ENCODE measurements at regions not wholly inside any gene's neighbourhood (a gene's known extent, or its start where the extent isn't known, plus 50 kb on each side); places are given as distances from the start of the nearest gene placed in this dataset.

DNA sequence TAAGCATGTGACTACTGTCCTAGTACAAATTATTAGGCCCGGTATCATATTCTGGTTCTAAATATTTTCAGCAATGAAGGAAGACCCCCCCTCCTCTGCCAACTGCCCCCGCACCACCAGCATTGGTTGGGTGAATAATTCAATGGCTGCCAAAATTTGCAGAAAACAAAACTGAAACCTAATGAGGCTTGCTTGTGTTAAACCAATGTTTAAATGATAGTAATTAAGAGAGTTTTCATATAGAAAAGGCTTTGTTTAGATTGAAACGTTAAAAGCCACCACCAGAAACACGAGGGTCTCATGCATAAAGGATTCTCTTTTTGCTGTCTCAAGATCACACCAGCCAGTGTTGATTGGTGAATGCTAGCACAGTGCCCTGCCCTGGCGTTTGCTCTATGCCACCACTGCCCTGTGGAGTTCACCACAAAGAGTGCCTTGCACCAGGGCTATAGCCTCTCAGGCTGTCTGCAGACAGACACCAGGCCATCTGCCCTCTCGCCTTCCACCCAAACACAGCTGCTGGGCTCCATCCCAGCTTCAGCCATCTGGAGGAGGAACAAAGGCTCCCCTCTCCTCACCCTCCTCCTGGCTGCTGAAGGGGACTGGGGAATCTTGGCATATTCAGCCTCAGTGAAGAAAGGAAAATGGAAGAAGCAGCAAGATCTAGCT lies 200.3 kb upstream of the PFN2 start:
- CTCF ChIA-PET = no interaction called here
- Histone ChIP-seq H3K9me3 (ENCODE audit: control insufficient read depth in 1 of 2, insufficient read depth in 1 of 2, low read depth in 1 of 2, low read length in 2 of 2) (no peaks in the 10 kb centered on the region), H3K79me2 (ENCODE audit: insufficient read depth, low read length) (no peaks in the 10 kb centered on the region), H2AFZ (ENCODE audit: low read depth, low read length, poor library complexity, severe bottlenecking) (no peak overlapping the region), H3K4me2 (ENCODE audit: low read length) (no peak overlapping the region), H3K27me3 (ENCODE audit: insufficient read depth, low read length) (no peaks in the 10 kb centered on the region), H3K9me2 (ENCODE audit: insufficient read depth) (no peaks in the 10 kb centered on the region), H3K9ac (ENCODE audit: low read length) (no peak overlapping the region), H3K36me3 (ENCODE audit: control insufficient read depth in 1 of 2, insufficient read depth in 2 of 2, low read length in 2 of 2) (no peaks in the 10 kb centered on the region), H4K20me1 (ENCODE audit: insufficient read depth) (no peaks in the 10 kb centered on the region), H3K4me1 (ENCODE audit: control insufficient read depth in 1 of 2, insufficient read depth in 2 of 2, low read length in 2 of 2) (peaks cover 0 to 3% of the 10 kb centered on the region in 2 experiments; a peak in 1 of 4 replicates), H3K4me3 (replicated peaks in 1 of 2; ENCODE audit: low read depth in 1 of 2, low read length in 2 of 2) (no peak overlapping the region), H3K27ac (ENCODE audit: low read depth, low read length) (no peak overlapping the region)
- no peak for ATAC-seq
- DNase-seq (ENCODE audit: low read depth, low spot score) = no peak
- no TSS peak for BruUV-seq (replicated peaks)
- intact Hi-C loops (cut with micrococcal nuclease) = no loop called here
- POLR2A ChIA-PET = no interaction called here
- RAD21 ChIA-PET (ENCODE audit: low non-redundant PET in 1 of 2, low total read pairs in 2 of 2, uncharacterized antibody in 2 of 2, unreplicated experiment in 2 of 2) = no interaction called here
- TF ChIP-seq, protein P1, sequence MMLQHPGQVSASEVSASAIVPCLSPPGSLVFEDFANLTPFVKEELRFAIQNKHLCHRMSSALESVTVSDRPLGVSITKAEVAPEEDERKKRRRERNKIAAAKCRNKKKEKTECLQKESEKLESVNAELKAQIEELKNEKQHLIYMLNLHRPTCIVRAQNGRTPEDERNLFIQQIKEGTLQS (IDR thresholded peaks at IDR 0.05) = no peak
- TF ChIP-seq ZNF274 (IDR thresholded peaks at IDR 0.05; ENCODE audit: low read depth, low read length) = no peak
- no peak for TF ChIP-seq CEBPB (IDR thresholded peaks at IDR 0.05; ENCODE audit: low read depth)
- TF ChIP-seq, protein P2, sequence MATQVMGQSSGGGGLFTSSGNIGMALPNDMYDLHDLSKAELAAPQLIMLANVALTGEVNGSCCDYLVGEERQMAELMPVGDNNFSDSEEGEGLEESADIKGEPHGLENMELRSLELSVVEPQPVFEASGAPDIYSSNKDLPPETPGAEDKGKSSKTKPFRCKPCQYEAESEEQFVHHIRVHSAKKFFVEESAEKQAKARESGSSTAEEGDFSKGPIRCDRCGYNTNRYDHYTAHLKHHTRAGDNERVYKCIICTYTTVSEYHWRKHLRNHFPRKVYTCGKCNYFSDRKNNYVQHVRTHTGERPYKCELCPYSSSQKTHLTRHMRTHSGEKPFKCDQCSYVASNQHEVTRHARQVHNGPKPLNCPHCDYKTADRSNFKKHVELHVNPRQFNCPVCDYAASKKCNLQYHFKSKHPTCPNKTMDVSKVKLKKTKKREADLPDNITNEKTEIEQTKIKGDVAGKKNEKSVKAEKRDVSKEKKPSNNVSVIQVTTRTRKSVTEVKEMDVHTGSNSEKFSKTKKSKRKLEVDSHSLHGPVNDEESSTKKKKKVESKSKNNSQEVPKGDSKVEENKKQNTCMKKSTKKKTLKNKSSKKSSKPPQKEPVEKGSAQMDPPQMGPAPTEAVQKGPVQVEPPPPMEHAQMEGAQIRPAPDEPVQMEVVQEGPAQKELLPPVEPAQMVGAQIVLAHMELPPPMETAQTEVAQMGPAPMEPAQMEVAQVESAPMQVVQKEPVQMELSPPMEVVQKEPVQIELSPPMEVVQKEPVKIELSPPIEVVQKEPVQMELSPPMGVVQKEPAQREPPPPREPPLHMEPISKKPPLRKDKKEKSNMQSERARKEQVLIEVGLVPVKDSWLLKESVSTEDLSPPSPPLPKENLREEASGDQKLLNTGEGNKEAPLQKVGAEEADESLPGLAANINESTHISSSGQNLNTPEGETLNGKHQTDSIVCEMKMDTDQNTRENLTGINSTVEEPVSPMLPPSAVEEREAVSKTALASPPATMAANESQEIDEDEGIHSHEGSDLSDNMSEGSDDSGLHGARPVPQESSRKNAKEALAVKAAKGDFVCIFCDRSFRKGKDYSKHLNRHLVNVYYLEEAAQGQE (IDR thresholded peaks at IDR 0.05; ENCODE audit: low read depth) = no peak
- no peak for TF ChIP-seq POLR2AphosphoS5 (IDR thresholded peaks at IDR 0.05; ENCODE audit: low read depth, low read length)
- TF ChIP-seq YY1 (IDR thresholded peaks at IDR 0.05; ENCODE audit: extremely low read depth, insufficient replicate concordance, low read depth, low read length) = no peak
- TF ChIP-seq, protein P3, sequence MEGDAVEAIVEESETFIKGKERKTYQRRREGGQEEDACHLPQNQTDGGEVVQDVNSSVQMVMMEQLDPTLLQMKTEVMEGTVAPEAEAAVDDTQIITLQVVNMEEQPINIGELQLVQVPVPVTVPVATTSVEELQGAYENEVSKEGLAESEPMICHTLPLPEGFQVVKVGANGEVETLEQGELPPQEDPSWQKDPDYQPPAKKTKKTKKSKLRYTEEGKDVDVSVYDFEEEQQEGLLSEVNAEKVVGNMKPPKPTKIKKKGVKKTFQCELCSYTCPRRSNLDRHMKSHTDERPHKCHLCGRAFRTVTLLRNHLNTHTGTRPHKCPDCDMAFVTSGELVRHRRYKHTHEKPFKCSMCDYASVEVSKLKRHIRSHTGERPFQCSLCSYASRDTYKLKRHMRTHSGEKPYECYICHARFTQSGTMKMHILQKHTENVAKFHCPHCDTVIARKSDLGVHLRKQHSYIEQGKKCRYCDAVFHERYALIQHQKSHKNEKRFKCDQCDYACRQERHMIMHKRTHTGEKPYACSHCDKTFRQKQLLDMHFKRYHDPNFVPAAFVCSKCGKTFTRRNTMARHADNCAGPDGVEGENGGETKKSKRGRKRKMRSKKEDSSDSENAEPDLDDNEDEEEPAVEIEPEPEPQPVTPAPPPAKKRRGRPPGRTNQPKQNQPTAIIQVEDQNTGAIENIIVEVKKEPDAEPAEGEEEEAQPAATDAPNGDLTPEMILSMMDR (IDR thresholded peaks at IDR 0.05 in 2 of 3, conservative IDR thresholded peaks at IDR 0.05 in 1 of 3; ENCODE audit: borderline replicate concordance in 1 of 3, insufficient read depth in 1 of 3, low read depth in 2 of 3, low read length in 2 of 3) = no peak
- no peak for TF ChIP-seq ZFX (IDR thresholded peaks at IDR 0.05)
- no peak for TF ChIP-seq TCF7L2 (IDR thresholded peaks at IDR 0.05; ENCODE audit: borderline replicate concordance, extremely low read depth, insufficient read depth, insufficient read length)
- TF ChIP-seq JUND (IDR thresholded peaks at IDR 0.05) = no peak
- TF ChIP-seq, protein P4, sequence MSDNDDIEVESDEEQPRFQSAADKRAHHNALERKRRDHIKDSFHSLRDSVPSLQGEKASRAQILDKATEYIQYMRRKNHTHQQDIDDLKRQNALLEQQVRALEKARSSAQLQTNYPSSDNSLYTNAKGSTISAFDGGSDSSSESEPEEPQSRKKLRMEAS (IDR thresholded peaks at IDR 0.05) = no peak
- TF ChIP-seq SP1 (IDR thresholded peaks at IDR 0.05; ENCODE audit: low read depth) = no peak
- no peak for TF ChIP-seq EZH2phosphoT487 (IDR thresholded peaks at IDR 0.05; ENCODE audit: borderline replicate concordance)
- no peak for TF ChIP-seq FOSL1 (IDR thresholded peaks at IDR 0.05; ENCODE audit: low read depth)
- TF ChIP-seq RAD21 (IDR thresholded peaks at IDR 0.05; ENCODE audit: low read depth) = no peak
- TF ChIP-seq, protein P5, sequence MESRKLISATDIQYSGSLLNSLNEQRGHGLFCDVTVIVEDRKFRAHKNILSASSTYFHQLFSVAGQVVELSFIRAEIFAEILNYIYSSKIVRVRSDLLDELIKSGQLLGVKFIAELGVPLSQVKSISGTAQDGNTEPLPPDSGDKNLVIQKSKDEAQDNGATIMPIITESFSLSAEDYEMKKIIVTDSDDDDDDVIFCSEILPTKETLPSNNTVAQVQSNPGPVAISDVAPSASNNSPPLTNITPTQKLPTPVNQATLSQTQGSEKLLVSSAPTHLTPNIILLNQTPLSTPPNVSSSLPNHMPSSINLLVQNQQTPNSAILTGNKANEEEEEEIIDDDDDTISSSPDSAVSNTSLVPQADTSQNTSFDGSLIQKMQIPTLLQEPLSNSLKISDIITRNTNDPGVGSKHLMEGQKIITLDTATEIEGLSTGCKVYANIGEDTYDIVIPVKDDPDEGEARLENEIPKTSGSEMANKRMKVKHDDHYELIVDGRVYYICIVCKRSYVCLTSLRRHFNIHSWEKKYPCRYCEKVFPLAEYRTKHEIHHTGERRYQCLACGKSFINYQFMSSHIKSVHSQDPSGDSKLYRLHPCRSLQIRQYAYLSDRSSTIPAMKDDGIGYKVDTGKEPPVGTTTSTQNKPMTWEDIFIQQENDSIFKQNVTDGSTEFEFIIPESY (IDR thresholded peaks at IDR 0.05; ENCODE audit: extremely low read depth, insufficient replicate concordance, low read length) = no peak
- TF ChIP-seq CBX3 (IDR thresholded peaks at IDR 0.05; ENCODE audit: low read depth) = no peak
- no peak for TF ChIP-seq SIN3A (IDR thresholded peaks at IDR 0.05; ENCODE audit: low read depth)
- TF ChIP-seq EZH2 (IDR thresholded peaks at IDR 0.05) = no peak

Measured in HCT116 (cell line).